ENCODE measurements at regions not wholly inside any gene's neighbourhood (a gene's known extent, or its start where the extent isn't known, plus 50 kb on each side); places are given as distances from the start of the nearest gene placed in this dataset.

DNA sequence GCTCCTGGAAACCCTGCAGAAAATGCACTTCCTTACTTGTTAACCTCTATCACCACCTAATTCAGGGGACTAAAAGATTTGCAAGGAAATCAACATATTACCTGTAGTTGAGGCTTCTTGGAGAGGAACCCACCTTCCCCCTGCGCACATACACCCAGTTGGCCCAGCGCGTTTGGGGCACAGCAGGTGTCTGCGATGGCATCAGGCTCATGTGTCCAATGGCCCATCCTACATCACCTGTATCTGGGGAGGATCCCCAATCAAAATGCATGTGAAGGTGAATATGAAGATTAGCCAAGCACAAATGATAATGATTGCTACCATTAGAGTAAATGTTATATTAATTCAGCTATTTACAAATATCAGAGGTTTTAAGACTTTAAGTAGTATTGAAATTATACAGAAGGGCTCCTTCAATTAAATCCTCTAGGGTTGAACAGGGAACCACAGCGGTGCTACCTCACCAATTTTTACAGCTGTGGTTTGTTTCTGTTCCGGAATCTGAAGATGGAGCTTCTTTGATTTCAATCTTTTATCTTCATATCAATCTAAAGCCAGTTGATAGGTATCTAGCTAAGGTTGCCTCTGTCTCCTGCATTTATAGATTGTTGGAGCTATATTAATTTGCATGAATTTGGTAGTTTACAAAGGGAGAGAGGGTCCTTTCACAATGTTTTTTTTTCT lies 486.0 kb downstream of the RNF144A start (continued):
- TF ChIP-seq ZNF512 (tag; IDR thresholded peaks at IDR 0.05) (no peak), ZNF79 (CRISPR knock-in tag; IDR thresholded peaks at IDR 0.05; ENCODE audit: low read depth) (no peak), ESRRA (IDR thresholded peaks at IDR 0.05; ENCODE audit: borderline replicate concordance, low read depth) (no peak), ZNF3 (CRISPR knock-in tag; IDR thresholded peaks at IDR 0.05) (no peak), NR1H2 (CRISPR knock-in tag; IDR thresholded peaks at IDR 0.05) (no peak), OTX1 (CRISPR knock-in tag; IDR thresholded peaks at IDR 0.05) (no peak)

GRCh38 chr2:7405861-7406715 lies 488.9 kb downstream of the RNF144A start:
- no peak overlapping the region for H3K27ac ChIP-seq (ENCODE audit: extremely low read depth, low read depth, low read length)
- no peaks in the 10 kb centered on the region for H3K9me1 ChIP-seq (ENCODE audit: control insufficient read depth, insufficient read depth, low read length)
- WGBS (ENCODE audit: insufficient coverage, low coverage, missing lambda C conversion rate): 2% methylated on average over 9 of the region's 9 CpGs
- TF ChIP-seq, protein P1, sequence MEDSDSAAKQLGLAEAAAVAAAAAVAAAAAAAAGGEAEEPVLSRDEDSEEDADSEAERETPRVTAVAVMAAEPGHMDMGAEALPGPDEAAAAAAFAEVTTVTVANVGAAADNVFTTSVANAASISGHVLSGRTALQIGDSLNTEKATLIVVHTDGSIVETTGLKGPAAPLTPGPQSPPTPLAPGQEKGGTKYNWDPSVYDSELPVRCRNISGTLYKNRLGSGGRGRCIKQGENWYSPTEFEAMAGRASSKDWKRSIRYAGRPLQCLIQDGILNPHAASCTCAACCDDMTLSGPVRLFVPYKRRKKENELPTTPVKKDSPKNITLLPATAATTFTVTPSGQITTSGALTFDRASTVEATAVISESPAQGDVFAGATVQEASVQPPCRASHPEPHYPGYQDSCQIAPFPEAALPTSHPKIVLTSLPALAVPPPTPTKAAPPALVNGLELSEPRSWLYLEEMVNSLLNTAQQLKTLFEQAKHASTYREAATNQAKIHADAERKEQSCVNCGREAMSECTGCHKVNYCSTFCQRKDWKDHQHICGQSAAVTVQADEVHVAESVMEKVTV (CRISPR knock-in tag; IDR thresholded peaks at IDR 0.05): no peak
- TF ChIP-seq ZNF740 (CRISPR knock-in tag; IDR thresholded peaks at IDR 0.05) (no peak), ZNF740 (tag; IDR thresholded peaks at IDR 0.05) (no peak)
- TF ChIP-seq, protein P2, sequence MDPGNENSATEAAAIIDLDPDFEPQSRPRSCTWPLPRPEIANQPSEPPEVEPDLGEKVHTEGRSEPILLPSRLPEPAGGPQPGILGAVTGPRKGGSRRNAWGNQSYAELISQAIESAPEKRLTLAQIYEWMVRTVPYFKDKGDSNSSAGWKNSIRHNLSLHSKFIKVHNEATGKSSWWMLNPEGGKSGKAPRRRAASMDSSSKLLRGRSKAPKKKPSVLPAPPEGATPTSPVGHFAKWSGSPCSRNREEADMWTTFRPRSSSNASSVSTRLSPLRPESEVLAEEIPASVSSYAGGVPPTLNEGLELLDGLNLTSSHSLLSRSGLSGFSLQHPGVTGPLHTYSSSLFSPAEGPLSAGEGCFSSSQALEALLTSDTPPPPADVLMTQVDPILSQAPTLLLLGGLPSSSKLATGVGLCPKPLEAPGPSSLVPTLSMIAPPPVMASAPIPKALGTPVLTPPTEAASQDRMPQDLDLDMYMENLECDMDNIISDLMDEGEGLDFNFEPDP (CRISPR knock-in tag; IDR thresholded peaks at IDR 0.05): no peak
- H3K36me3 ChIP-seq (ENCODE audit: control insufficient read depth, insufficient read depth, low read length): no peaks in the 10 kb centered on the region
- H3K27me3 ChIP-seq (ENCODE audit: control insufficient read depth in 2 of 2, insufficient read depth in 2 of 2, low read length in 2 of 2): no peaks in the 10 kb centered on the region; a peak in 1 of 5 replicates
- no peaks in the 10 kb centered on the region for H4K20me1 ChIP-seq (replicated peaks; ENCODE audit: control insufficient read depth, insufficient read depth, low read length)
- no peaks in the 10 kb centered on the region for H3K79me2 ChIP-seq (ENCODE audit: control insufficient read depth, insufficient read depth, low read length)
- CTCF ChIA-PET (ENCODE audit: low intra/inter-chr PET ratio): no interaction called here
- FAIRE-seq (no peak), ATAC-seq (no peak), DNase-seq (ENCODE audit: extremely low read depth in 1 of 4, low spot score in 3 of 4) (no peak)
- intact Hi-C loops (cut with micrococcal nuclease): no loop called here
- in situ Hi-C loops (cut with MboI): no loop called here
- no peaks in the 10 kb centered on the region for H3K4me1 ChIP-seq (replicated peaks in 1 of 2; ENCODE audit: control insufficient read depth in 2 of 2, insufficient read depth in 2 of 2, low read length in 2 of 2)
- POLR2A ChIA-PET: no interaction called here
- H3K9ac ChIP-seq (ENCODE audit: insufficient read depth in 1 of 2, low read depth in 2 of 2, low read length in 2 of 2): no peak overlapping the region
- H3K4me3 ChIP-seq: no peak overlapping the region
- H3K9me3 ChIP-seq (replicated peaks; ENCODE audit: control insufficient read depth, insufficient read depth, low read depth, low read length): no peaks in the 10 kb centered on the region
- H2AFZ ChIP-seq (ENCODE audit: low read depth, low read length): no peak overlapping the region
- no TSS peak for BruUV-seq (replicated peaks)
- no peak overlapping the region for H3K4me2 ChIP-seq (ENCODE audit: insufficient read depth, low read length)

All from K562 (cell line).